ENCODE measurements at regions not wholly inside any gene's neighbourhood (a gene's known extent, or its start where the extent isn't known, plus 50 kb on each side); places are given as distances from the start of the nearest gene placed in this dataset.

- TF ChIP-seq CTCF (conservative IDR thresholded peaks at IDR 0.05 in 1 of 2, IDR thresholded peaks at IDR 0.05 in 1 of 2; ENCODE audit: extremely low read depth in 1 of 2, insufficient read depth in 1 of 2, low read depth in 1 of 2, low read length in 2 of 2) (no peak), EZH2 (IDR thresholded peaks at IDR 0.05; ENCODE audit: borderline replicate concordance, low read length) (no peak)
Observed at GRCh38 chr18:22265838-22266237, 96.4 kb downstream of the GATA6 start.

Measured in mammary epithelial cell (primary cell).